GM12864 (cell line): ENCODE measurements at regions not wholly inside any gene's neighbourhood (a gene's known extent, or its start where the extent isn't known, plus 50 kb on each side); places are given as distances from the start of the nearest gene placed in this dataset.

Experiments
- DNase-seq: peaks from one replicate; pipeline ENCODE4 v3.0.0-alpha.2; 2011; ENCODE audit warnings: low read depth
- H3K4me3 ChIP-seq: 2 replicates; pipeline ENCODE4 v1.5.1; 2011; ENCODE audit warnings: mild to moderate bottlenecking, low read depth, low read length, control low read depth
- CTCF ChIP-seq: IDR thresholded peaks from 2 replicates; pipeline ENCODE4 v1.5.1; 2011; ENCODE audit warnings: low read depth, mild to moderate bottlenecking, moderate library complexity, low read length, control low read depth, inconsistent platforms; ENCODE audit errors: missing control alignments

GRCh38 chrX:68994891-68995255 is 166.1 kb downstream of the EFNB1 start:
- no peak for TF ChIP-seq CTCF
- DNase-seq = no peak
- H3K4me3 ChIP-seq = no peak overlapping the region

- no peak for DNase-seq
- no peak for TF ChIP-seq CTCF
- H3K4me3 ChIP-seq = no peak overlapping the region
These were observed 165.5 kb downstream of the EFNB1 start for GRCh38 chrX:68994135-68994890.

- no peak for DNase-seq
- TF ChIP-seq CTCF = no peak
- no peak overlapping the region for H3K4me3 ChIP-seq
These were observed 164.1 kb downstream of the EFNB1 start for GRCh38 chrX:68992821-68993397.

- H3K4me3 ChIP-seq = no peak overlapping the region
- TF ChIP-seq CTCF = no peak
- no peak for DNase-seq
These were observed 163.0 kb downstream of the EFNB1 start for GRCh38 chrX:68991691-68992345.

- DNase-seq = no peak
- TF ChIP-seq CTCF = no peak
- no peak overlapping the region for H3K4me3 ChIP-seq
These were observed 162.1 kb downstream of the EFNB1 start for GRCh38 chrX:68990948-68991347.

GRCh38 chrX:68989865-68990606 is 161.2 kb downstream of the EFNB1 start:
- TF ChIP-seq CTCF = no peak
- no peak overlapping the region for H3K4me3 ChIP-seq
- no peak for DNase-seq
